WTC11 (cell line): ENCODE measurements at regions not wholly inside any gene's neighbourhood (a gene's known extent, or its start where the extent isn't known, plus 50 kb on each side); places are given as distances from the start of the nearest gene placed in this dataset.

Experiments
- ATAC-seq: fragments of 200-7000 bp; cut with Tn5 transposase; 2 replicates; pipeline ENCODE4 v1.10.0; 2021; ENCODE audit warnings: mild to moderate bottlenecking, moderate library complexity
- CTCF ChIA-PET: fragments of 300-600 bp; sonication (Branson Sonifier 250); formaldehyde crosslinking; loops from one replicate; lab custom pipeline; 2021; ENCODE audit warnings: antibody characterized with exemption; lab: Charles Lee
- POLR2A ChIA-PET: fragments of 350-600 bp; sonication (Branson Sonifier 250); formaldehyde crosslinking; loops from one replicate; lab custom pipeline; 2021; ENCODE audit warnings: antibody characterized with exemption; lab: Charles Lee
- DNase-seq: peaks from one replicate; pipeline ENCODE4 v3.0.0; 2021; ENCODE audit warnings: low spot score
- H3K27ac Mint-ChIP-seq: 2 replicates; pipeline ENCODE4 v1.8.0; 2021; ENCODE audit warnings: mixed read lengths
- H3K27me3 Mint-ChIP-seq: 2 replicates; pipeline ENCODE4 v1.8.0; 2021; ENCODE audit warnings: low read depth, mild to moderate bottlenecking, moderate library complexity, mixed read lengths
- H3K36me3 Mint-ChIP-seq: 2 replicates; pipeline ENCODE4 v1.8.0; 2021; ENCODE audit warnings: mixed read lengths
- H3K4me1 Mint-ChIP-seq: 2 replicates; pipeline ENCODE4 v1.8.0; 2022; ENCODE audit warnings: mixed read lengths
- H3K4me3 Mint-ChIP-seq: 2 replicates; pipeline ENCODE4 v1.8.0; 2021; ENCODE audit warnings: mild to moderate bottlenecking, moderate library complexity, mixed read lengths
- H3K9me3 Mint-ChIP-seq: 2 replicates; pipeline ENCODE4 v1.8.0; 2021; ENCODE audit warnings: mixed read lengths
- AR ChIP-seq: fragments of 250-450 bp; sonication (Bioruptor Pico); IDR thresholded peaks from 2 replicates; pipeline ENCODE4 v1.9.0; 2021; ENCODE audit warnings: mild to moderate bottlenecking
- ETV6 ChIP-seq: sonication (generic); formaldehyde crosslinking; IDR thresholded peaks from 2 replicates; pipeline ENCODE4 v1.8.1; 2022; ENCODE audit warnings: mild to moderate bottlenecking, missing genetic modification reagents
- FOXP1 ChIP-seq: sonication (generic); formaldehyde crosslinking; IDR thresholded peaks from 2 replicates; pipeline ENCODE4 v1.8.0; 2022; ENCODE audit warnings: missing genetic modification reagents, mild to moderate bottlenecking, moderate library complexity, borderline replicate concordance
- GRHL2 ChIP-seq: fragments of 250-450 bp; sonication (Bioruptor Pico); IDR thresholded peaks from 2 replicates; pipeline ENCODE4 v1.8.0; 2022; ENCODE audit warnings: mild to moderate bottlenecking, moderate library complexity; ENCODE audit not compliant: insufficient replicate concordance, severe bottlenecking
- JAZF1 ChIP-seq: fragments of 250-450 bp; sonication (Bioruptor Pico); IDR thresholded peaks from 2 replicates; pipeline ENCODE4 v1.9.0; 2021; ENCODE audit warnings: moderate library complexity, mild to moderate bottlenecking, inconsistent platforms
- JUN ChIP-seq: sonication (generic); formaldehyde crosslinking; IDR thresholded peaks from 2 replicates; pipeline ENCODE4 v1.8.0; 2023; ENCODE audit warnings: mild to moderate bottlenecking, missing genetic modification reagents
- KAT7 ChIP-seq: sonication (generic); formaldehyde crosslinking; IDR thresholded peaks from 2 replicates; pipeline ENCODE4 v1.8.1; 2023; ENCODE audit warnings: missing genetic modification reagents, mild to moderate bottlenecking, borderline replicate concordance
- MXD4 ChIP-seq: fragments of 250-450 bp; sonication (Bioruptor Pico); IDR thresholded peaks from 2 replicates; pipeline ENCODE4 v1.8.0; 2021; ENCODE audit warnings: mild to moderate bottlenecking, moderate library complexity, borderline replicate concordance
- NR1H2 ChIP-seq: sonication (generic); formaldehyde crosslinking; IDR thresholded peaks from 2 replicates; pipeline ENCODE4 v1.9.0; 2021; ENCODE audit warnings: mild to moderate bottlenecking, moderate library complexity, missing genetic modification reagents
- PRDM15 ChIP-seq: sonication (generic); formaldehyde crosslinking; IDR thresholded peaks from 2 replicates; pipeline ENCODE4 v1.8.0; 2022; ENCODE audit warnings: missing genetic modification reagents
- RELA ChIP-seq: sonication (generic); formaldehyde crosslinking; IDR thresholded peaks from 2 replicates; pipeline ENCODE4 v1.8.1; 2022; ENCODE audit warnings: missing genetic modification reagents, mild to moderate bottlenecking, borderline replicate concordance
- SMAD4 ChIP-seq: sonication (generic); formaldehyde crosslinking; IDR thresholded peaks from 2 replicates; pipeline ENCODE4 v1.8.0; 2022; ENCODE audit warnings: mild to moderate bottlenecking, missing genetic modification reagents
- SOX15 ChIP-seq: fragments of 250-450 bp; sonication (Bioruptor Pico); IDR thresholded peaks from 2 replicates; pipeline ENCODE4 v1.9.0; 2021; ENCODE audit warnings: mild to moderate bottlenecking
- TEAD4 ChIP-seq: sonication (generic); formaldehyde crosslinking; IDR thresholded peaks from 2 replicates; pipeline ENCODE4 v1.8.0; 2022; ENCODE audit warnings: mild to moderate bottlenecking, missing genetic modification reagents
- TP53 ChIP-seq: sonication (generic); formaldehyde crosslinking; IDR thresholded peaks from 2 replicates; pipeline ENCODE4 v1.8.1; 2023; ENCODE audit warnings: mild to moderate bottlenecking, missing genetic modification reagents
- ZNF219 ChIP-seq: sonication (generic); formaldehyde crosslinking; IDR thresholded peaks from 2 replicates; pipeline ENCODE4 v1.8.0; 2023; ENCODE audit warnings: missing genetic modification reagents, mild to moderate bottlenecking, borderline replicate concordance
- ZNF232 ChIP-seq: sonication (generic); formaldehyde crosslinking; IDR thresholded peaks from 2 replicates; pipeline ENCODE4 v1.8.0; 2022; ENCODE audit warnings: mild to moderate bottlenecking, missing genetic modification reagents
- ZNF281 ChIP-seq: sonication (generic); formaldehyde crosslinking; IDR thresholded peaks from 2 replicates; pipeline ENCODE4 v1.8.0; 2023; ENCODE audit warnings: mild to moderate bottlenecking, missing genetic modification reagents
- TF ChIP-seq, protein P1 (sequence below): fragments of 250-450 bp; sonication (Bioruptor Pico); IDR thresholded peaks from 2 replicates; pipeline ENCODE4 v2.1.2; 2022; ENCODE audit warnings: mild to moderate bottlenecking, moderate library complexity
- TF ChIP-seq, protein P2 (sequence below): sonication (generic); formaldehyde crosslinking; IDR thresholded peaks from 2 replicates; pipeline ENCODE4 v1.8.1; 2023; ENCODE audit warnings: mild to moderate bottlenecking, missing genetic modification reagents, moderate library complexity
- TF ChIP-seq, protein P3 (sequence below): sonication (generic); formaldehyde crosslinking; IDR thresholded peaks from 2 replicates; pipeline ENCODE4 v1.8.1; 2022; ENCODE audit warnings: mild to moderate bottlenecking, moderate library complexity, missing genetic modification reagents
- TF ChIP-seq, protein P4 (sequence below): sonication (generic); formaldehyde crosslinking; IDR thresholded peaks from 2 replicates; pipeline ENCODE4 v1.8.0; 2022; ENCODE audit warnings: mild to moderate bottlenecking, missing genetic modification reagents

- TF ChIP-seq, protein P1, sequence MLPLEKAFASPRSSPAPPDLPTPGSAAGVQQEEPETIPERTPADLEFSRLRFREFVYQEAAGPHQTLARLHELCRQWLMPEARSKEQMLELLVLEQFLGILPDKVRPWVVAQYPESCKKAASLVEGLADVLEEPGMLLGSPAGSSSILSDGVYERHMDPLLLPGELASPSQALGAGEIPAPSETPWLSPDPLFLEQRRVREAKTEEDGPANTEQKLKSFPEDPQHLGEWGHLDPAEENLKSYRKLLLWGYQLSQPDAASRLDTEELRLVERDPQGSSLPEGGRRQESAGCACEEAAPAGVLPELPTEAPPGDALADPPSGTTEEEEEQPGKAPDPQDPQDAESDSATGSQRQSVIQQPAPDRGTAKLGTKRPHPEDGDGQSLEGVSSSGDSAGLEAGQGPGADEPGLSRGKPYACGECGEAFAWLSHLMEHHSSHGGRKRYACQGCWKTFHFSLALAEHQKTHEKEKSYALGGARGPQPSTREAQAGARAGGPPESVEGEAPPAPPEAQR (CRISPR knock-in tag): no peak
- no peak for TF ChIP-seq TP53
- TF ChIP-seq RELA (CRISPR knock-in tag): no peak
- no peak for TF ChIP-seq ZNF232
- TF ChIP-seq KAT7: no peak
- TF ChIP-seq TEAD4 (CRISPR knock-in tag): no peak
- TF ChIP-seq NR1H2 (CRISPR knock-in tag): no peak
- TF ChIP-seq MXD4 (CRISPR knock-in tag): no peak
- no peak for TF ChIP-seq FOXP1 (CRISPR knock-in tag)
Measured at GRCh38 chr1:106621853-106622252, 434.6 kb upstream of the PRMT6 start (continued).

DNA sequence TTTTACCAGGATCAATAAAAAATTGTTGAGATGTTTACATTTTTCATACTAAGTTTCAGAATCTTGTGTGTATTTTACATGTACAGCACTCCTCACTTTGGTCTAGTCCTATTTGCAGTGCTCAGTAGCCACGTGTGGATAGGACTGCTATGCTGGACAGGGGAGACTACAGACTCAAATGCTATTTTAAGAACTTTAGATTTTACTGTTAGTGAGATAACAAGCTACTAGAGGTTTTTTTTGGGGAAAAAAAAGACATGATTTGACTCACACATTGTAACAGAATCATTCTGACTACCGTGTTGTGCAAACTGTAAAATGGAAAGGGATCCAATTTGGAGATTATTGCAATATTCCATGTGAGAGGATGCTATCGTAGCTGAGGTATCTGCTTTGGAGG lies 418.9 kb upstream of the PRMT6 start:
- no peaks in the 10 kb centered on the region for H3K9me3 Mint-ChIP-seq
- H3K4me3 Mint-ChIP-seq: no peak overlapping the region
- no peaks in the 10 kb centered on the region for H3K36me3 Mint-ChIP-seq
- no peaks in the 10 kb centered on the region for H3K4me1 Mint-ChIP-seq
- TF ChIP-seq ZNF281 (CRISPR knock-in tag): no peak
- TF ChIP-seq JAZF1 (CRISPR knock-in tag): no peak
- TF ChIP-seq SMAD4 (CRISPR knock-in tag): no peak
- no peak for TF ChIP-seq JUN (CRISPR knock-in tag)
- TF ChIP-seq, protein P2, sequence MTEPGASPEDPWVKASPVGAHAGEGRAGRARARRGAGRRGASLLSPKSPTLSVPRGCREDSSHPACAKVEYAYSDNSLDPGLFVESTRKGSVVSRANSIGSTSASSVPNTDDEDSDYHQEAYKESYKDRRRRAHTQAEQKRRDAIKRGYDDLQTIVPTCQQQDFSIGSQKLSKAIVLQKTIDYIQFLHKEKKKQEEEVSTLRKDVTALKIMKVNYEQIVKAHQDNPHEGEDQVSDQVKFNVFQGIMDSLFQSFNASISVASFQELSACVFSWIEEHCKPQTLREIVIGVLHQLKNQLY: no peak
- TF ChIP-seq ETV6: no peak
- TF ChIP-seq SOX15 (CRISPR knock-in tag): no peak
- no peak for TF ChIP-seq PRDM15 (CRISPR knock-in tag)
- no peak for TF ChIP-seq ZNF219 (CRISPR knock-in tag)
- TF ChIP-seq, protein P3, sequence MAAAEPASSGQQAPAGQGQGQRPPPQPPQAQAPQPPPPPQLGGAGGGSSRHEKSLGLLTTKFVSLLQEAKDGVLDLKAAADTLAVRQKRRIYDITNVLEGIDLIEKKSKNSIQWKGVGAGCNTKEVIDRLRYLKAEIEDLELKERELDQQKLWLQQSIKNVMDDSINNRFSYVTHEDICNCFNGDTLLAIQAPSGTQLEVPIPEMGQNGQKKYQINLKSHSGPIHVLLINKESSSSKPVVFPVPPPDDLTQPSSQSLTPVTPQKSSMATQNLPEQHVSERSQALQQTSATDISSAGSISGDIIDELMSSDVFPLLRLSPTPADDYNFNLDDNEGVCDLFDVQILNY (CRISPR knock-in tag): no peak
- TF ChIP-seq AR: no peak
- TF ChIP-seq, protein P4, sequence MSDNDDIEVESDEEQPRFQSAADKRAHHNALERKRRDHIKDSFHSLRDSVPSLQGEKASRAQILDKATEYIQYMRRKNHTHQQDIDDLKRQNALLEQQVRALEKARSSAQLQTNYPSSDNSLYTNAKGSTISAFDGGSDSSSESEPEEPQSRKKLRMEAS (CRISPR knock-in tag): no peak
- no peak for TF ChIP-seq GRHL2
- POLR2A ChIA-PET: no interaction called here
- DNase-seq: no peak
- ATAC-seq: no peak
- CTCF ChIA-PET: no interaction called here
- no peaks in the 10 kb centered on the region for H3K27me3 Mint-ChIP-seq
- H3K27ac Mint-ChIP-seq: no peak overlapping the region
